ENCODE measurements at regions not wholly inside any gene's neighbourhood (a gene's known extent, or its start where the extent isn't known, plus 50 kb on each side); places are given as distances from the start of the nearest gene placed in this dataset.
"Not testable (repeated sequence)": the region's sequence is repeated elsewhere in the genome, so short reads cannot be mapped to it uniquely, and the experiment has no call there.

GRCh38 chr12:84502180-84502860 is 410.3 kb downstream of the SLC6A15 start:
- no peak for DNase-seq

DNA sequence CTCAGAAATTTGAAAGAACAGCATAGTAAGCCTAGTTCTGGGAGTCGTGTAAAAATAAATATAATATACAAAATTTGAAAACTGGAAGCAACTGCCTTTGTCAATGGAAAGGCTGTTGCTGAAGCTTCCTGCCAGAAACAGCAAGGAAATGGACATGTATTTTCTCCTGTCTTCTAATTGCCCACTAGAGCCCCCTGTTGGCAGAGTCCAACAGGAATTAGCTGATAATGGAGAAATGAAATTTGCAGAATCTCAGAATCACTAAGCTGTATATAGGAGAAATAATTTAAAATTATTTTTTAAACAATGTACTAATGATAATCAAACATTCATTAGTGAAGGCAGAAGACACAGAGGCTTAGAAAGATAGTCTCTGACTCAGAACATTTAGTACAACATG is 414.8 kb downstream of the SLC6A15 start:
- peak in 1 of 3 donors; percentile 25 for DNase-seq

DNA sequence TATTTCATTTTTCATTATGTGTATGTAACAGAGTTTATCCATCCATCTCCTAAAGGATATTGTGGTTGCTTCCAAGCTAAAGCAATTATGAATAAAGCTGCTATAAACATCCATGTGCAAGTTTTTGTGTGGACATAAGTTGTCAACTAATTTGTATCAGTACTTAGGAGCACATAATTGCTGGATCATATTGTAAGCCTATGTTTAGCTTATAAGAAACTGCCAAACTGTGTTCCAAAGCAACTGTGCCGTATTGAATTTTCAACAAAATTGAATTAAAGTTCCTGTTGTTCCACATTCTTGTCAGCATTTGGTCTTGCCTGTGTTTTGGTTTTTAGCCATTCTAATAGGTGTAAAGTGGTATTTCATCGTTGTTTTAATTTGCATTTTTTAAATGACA is 416.9 kb downstream of the SLC6A15 start:
- no peak for DNase-seq

GRCh38 chr12:84492351-84492883 is 420.2 kb downstream of the SLC6A15 start:
- DNase-seq: no peak

DNA sequence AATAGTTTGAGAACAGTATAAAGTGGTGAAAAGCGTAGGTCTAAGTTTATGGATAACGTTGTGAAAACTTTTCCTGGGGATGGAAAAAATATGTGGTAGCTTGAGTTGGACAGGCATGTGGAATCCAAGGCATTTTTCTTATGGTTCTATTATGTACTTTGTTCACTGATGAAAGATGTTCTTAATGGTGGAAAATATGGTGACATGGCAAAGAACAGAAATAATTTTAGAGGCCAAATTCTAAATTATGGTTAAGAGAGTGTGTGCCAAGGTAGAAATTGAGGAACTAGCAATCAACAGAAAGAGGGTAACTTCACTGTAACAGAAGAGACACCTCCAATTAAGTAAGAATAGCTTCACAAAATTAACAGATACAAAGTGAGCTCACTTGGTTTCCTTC is 427.8 kb downstream of the SLC6A15 start:
- DNase-seq: no peak

GRCh38 chr12:84480803-84481202 is 431.8 kb downstream of the SLC6A15 start:
- DNase-seq: no peak

DNA sequence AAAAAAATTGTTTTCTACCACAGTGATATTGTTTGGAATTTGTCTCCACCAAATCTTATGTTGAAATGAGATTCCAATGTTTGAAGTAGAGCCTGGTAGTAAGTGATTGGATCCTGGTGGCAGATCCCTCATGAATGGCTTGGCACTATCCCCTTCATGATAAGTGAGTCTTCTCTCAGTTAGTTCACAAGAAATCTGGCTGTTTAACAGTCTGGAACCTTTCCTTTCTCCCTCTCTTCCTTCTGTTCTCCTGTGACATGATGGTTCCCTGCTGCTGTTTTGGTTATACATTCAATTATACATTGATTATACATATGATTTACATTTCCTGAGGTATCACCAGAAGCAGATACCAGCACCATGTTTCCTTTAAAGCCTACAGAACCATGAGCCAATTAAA is 442.2 kb downstream of the SLC6A15 start:
- no peak for DNase-seq

DNA sequence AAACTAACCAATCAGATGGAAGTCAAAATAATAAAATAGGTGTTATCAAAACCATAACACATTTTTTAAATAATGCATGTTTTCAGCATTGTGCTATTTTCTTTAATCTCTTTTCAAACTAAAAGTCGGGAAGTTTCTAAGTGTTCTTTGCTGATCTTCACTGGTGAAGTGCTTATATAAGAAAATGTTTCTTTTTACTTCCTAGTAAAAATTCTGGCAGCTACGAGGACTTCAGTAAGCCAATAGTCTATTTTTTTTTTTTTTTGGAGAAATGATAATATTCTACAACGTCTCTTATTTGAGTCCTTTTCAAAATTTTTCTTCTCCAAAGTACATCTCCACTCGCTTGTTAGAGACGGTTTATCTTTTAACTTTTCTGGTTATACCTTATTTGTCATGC is 448.0 kb downstream of the SLC6A15 start:
- peak in 2 of 3 donors; percentile 30 to 60 for DNase-seq

DNA sequence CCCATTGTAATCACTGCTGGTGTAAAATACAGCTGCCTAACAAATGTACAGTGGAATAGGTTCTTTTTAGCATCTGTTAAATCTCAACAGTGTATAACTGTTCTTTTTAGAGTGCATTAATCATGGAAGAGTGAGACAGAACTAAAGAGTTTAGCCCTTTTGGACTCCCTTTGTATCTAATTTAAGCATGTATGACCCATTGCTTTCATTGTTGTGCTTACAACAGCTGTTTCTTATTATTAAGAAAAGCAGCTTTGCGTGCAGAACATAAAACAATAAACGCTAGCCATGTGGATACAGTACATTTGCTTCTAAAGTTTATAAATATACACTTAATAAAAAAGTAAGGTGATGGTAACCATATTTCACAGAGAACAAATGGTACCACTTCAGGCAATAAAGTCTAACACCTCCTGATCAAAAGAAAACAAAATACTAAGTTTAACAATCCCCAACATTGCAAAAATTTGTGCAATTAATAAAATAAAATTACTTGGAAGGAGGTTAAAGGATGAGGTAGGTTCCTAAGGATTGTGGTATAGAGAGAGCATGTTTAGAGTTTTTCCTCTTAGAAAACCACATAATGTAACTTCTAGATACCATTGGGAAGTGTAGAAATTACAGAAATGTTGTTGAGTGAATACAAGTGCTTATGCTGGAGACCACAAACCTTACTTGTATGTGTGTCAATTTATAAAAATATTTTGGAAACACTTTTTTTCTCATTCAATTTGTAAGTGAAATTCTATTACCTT is 448.7 kb downstream of the SLC6A15 start:
- DNase-seq: peak; percentile 68 to 87 (median 76)

- no peak for DNase-seq
Observed at GRCh38 chr12:84455598-84455997, 457.0 kb downstream of the SLC6A15 start.

DNA sequence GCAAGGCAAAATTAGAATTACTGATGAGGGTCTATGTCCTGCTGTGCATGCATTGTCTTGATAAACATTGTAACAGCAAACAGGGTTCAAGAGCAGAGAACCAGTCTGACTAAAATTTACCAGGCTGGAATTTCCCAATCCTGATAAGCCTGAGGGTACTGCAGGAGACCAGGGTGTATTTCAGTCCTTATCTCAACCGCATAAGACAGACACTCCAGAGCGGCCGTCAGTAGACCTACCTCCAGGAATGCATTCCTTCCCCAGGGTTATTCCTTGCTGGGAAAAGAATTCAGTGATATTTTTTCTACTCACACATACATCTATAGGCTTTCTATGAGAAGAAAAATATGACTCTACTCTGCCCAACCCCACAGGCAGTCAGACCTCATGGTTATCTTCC is 466.1 kb downstream of the SLC6A15 start:
- not testable (repeated sequence) for DNase-seq

DNA sequence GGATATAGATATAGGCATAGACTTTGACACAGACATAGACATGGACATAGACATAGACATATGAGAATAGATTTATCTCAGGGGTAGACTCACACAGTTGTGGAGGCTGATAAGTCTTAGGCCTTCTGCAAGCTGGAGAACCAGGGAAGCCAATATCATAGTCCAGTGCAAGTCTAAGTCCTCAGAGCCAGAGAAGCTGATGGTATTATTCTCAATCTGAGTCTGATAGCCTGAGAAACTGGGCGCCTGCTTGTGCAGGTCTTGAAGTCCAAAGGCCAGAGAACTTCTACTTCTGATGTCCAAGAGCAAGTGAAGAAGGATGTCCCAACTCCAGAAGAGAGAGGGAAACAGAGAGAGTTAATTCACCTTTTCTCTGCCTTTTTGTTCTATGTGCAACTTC is 476.5 kb downstream of the SLC6A15 start:
- no peak for DNase-seq

DNA sequence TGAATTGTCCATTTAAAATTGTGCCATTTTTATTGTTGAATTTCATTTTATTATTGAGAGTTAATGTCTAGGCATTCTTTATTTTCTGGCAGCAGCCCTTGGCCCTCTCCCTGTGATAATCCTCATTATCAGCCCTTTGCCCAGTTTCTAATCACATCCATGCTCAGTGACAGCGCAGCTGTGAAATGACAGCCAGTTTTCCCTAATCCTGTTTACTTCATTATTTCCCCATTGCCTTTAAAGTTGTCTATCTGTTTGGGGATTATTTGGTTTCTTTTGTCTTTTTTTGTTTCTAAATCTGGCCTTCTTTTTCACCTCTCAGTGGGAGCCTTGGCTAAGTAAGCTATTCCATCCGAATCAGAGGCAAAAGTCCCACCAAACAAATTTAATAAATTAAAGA is 476.9 kb downstream of the SLC6A15 start:
- DNase-seq: no peak

DNA sequence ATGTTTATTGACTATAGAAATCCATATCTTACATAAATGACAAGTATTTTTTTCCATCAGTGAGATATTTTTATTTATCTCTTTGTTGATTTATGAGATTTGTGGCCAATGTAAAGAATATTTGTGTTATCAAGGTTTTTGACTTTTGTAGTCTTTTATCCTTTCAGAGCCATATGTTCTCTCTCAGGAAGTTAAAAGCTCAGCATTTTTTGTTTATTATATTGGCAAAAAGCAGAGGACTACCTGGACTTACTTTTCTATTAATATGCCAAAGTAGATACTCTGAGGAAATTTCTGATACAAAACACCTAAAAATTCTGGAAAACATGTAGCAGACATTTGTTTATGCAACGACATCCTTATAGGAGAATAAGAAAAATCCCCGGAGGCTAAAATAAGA is 490.3 kb downstream of the SLC6A15 start:
- DNase-seq: no peak

GRCh38 chr12:84421103-84421502 is 491.5 kb downstream of the SLC6A15 start:
- no peak for DNase-seq

- peak in 1 of 3 donors; percentile 62 for DNase-seq
Observed at GRCh38 chr12:84416626-84417025, 496.0 kb downstream of the SLC6A15 start.

DNA sequence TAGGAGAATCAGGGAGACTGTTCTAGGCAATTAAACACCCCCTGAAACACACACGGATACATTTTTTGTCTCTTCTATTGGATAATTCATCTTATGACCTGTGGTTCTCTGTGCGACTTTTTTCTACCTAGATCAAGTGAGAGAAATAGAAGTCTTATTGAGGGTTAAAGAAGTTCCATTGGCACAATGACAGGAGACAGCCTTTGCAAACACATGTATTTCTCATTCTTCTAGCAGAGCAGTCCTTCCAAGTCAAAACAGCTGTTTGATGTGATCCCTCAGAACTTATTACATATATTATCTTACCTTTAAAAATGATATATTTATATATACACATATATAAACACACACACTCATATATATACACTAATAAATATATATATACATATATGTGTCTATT is 496.7 kb downstream of the SLC6A15 start:
- DNase-seq: peak in 1 of 3 donors; percentile 55

DNA sequence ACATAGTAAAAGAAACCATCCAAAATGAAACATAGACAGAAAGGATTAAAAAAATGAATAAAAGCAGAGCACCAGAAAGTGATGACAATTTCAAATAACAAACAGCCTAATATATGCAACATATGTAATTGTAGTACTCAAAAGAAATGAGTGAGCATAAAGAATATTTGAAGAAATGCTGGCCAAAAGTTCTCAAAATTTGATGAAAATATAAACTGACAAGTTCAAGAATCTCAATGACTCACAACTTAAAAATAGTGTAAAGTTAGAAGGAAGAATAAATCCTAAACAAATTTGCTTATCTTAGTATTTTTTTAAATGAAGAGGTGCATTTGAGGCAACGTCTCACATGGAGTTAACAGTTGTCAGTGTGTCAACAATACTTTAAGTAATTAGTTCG is 498.9 kb downstream of the SLC6A15 start:
- DNase-seq: peak in 1 of 3 donors; percentile 22

DNA sequence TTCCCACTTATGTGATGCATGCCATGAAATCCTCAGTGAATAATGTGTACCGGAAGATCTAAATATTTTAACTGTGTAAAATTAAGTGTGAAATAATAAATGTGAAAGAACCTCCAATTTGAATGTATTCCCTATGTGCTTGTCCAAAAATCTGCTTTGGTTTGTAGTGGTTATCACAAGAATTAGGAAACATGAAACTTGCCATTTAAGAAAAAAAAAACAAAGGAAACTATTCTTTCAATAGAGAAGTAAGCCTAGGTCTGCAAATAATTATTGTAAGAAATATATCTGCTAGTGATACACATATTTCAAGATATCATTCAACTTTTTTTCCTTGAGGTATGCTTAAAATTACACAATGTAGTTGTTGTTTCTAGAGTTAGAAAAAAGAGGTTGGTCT is 500.4 kb downstream of the SLC6A15 start:
- DNase-seq: peak in 2 of 3 donors; percentile 32 to 47

DNA sequence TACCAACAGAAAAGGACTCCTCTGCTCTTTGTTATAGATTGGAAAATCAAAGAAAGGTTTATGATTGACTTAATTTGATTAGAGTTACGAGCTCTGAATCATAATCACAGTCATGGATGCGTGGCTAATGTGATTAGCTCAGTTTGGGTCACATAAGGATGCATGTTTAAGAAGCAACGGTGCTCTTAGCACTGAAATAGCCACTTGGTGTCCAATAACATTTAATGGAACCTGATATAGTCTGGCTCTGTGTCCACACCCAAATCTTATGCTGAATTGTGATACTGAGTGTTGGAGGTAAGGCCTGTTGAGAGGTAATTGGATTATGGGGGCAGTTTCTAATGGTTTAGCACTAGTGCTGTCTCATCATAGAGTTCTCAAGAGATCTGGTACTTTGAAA is 501.6 kb downstream of the SLC6A15 start:
- peak in 1 of 3 donors; percentile 3 for DNase-seq

- peak in 1 of 3 donors; percentile 3 for DNase-seq
Observed at GRCh38 chr12:84408936-84409335, 503.7 kb downstream of the SLC6A15 start.

- DNase-seq: not testable (repeated sequence)
Observed at GRCh38 chr12:84406720-84407119, 505.9 kb downstream of the SLC6A15 start.

DNA sequence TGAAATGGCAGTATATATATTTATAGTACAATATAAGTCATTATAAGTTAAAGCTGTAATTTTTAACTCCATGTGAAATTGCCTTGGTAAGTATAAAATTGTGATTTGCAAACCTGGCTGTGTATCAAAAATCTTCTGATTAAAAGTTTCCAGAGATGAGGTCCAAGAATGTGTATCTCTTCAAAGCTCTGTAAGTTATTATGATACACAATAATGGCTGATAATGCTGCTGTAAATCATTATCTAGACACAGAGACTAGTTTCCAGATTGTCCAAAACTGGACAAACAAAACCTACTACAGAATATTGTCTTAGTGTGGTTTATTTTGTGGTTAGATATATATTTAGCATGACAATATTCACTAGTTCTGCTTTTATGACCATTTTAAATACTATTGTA is 514.8 kb downstream of the SLC6A15 start:
- peak; percentile 51 to 82 (median 55) for DNase-seq
